HG02588 (cell line): ENCODE measurements at regions not wholly inside any gene's neighbourhood (a gene's known extent, or its start where the extent isn't known, plus 50 kb on each side); places are given as distances from the start of the nearest gene placed in this dataset.
A peak's percentile ranks its signal among the peaks of the same experiment; 100 is the strongest.
"Not testable (repeated sequence)": the region's sequence is repeated elsewhere in the genome, so short reads cannot be mapped to it uniquely, and the experiment has no call there.

Source experiments
- ATAC-seq: cut with Tn5 transposase; IDR thresholded peaks from one replicate; pipeline ENCODE4 v1.9.1; 2021; ENCODE audit warnings: mild to moderate bottlenecking, moderate library complexity; ENCODE audit not compliant: unreplicated experiment

- ATAC-seq = no peak
These were observed 153.6 kb downstream of the HRH4 start for GRCh38 chr18:24613896-24614640.

DNA sequence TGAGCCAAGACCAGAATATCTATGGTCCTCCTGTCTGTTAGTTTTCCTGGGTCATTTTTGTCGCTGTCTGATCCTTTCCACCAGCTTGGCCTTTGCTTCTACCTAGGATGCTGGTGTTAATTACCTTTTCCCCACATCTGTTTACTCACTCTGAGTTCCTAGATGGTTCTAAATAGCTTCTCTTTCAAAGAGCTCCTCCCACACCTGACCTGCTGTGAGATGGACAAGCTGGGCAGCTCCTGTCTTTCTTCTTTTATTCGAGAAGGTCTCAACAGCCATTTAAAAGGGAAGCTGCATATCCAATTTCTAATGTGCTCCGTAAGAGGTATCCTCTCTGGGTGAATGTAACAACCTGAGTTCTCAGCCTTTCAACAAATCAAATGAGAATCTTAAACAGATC lies 156.2 kb downstream of the HRH4 start:
- no peak for ATAC-seq

GRCh38 chr18:24624421-24624820 lies 164.0 kb downstream of the HRH4 start:
- not testable (repeated sequence) for ATAC-seq

DNA sequence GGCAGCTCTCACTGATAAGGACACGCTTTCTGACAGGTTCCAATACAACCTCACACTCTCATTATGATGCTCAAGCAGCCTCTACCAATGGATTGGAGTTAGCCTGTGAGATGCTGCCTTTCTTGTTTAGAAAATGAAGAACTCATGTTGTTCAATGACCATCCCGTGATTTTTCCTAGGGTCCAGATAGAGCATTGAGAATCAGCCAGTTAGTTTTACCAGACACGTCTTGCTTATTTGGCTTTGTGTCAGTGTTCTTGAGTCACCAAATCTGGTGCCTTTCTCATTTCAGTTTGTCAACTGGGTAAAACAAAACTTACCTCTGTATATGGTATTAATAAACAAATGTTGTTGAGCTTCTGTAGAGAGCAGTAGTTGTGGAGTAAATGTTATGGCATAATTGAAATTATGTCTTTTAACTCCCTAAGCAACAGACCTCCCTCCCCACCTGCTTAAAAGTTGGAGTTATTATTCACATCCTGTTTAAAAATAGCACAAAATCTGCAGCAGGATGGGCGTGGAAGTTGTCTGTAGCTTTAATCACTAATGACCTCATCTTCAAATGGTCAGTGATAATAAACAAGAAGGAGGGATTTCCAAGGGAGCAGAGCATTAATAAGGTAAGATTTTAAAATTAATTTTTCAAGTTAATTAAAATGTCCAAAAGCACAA lies 167.3 kb downstream of the HRH4 start:
- ATAC-seq = no peak

- no peak for ATAC-seq
These were observed 167.9 kb downstream of the HRH4 start for GRCh38 chr18:24628326-24628725.

DNA sequence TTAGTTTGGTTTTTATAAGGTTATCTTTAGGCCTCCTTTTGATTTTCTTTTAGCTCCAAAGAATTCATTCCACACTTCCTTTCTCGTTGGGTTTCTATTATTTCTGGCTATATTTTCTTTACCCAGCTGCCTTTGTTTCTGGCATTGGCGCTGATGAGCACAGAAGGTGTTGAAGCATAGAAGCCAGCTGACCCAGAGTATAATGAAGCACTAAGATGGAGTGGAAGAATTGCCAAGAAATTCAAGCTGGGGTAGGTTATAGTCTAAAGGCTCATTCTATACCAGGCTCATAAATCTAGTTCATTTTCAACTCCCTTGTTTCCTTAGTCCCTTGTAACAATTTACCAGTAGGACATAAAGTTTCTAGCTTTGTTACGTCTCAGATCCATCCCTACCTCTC lies 169.5 kb downstream of the HRH4 start:
- ATAC-seq = no peak

DNA sequence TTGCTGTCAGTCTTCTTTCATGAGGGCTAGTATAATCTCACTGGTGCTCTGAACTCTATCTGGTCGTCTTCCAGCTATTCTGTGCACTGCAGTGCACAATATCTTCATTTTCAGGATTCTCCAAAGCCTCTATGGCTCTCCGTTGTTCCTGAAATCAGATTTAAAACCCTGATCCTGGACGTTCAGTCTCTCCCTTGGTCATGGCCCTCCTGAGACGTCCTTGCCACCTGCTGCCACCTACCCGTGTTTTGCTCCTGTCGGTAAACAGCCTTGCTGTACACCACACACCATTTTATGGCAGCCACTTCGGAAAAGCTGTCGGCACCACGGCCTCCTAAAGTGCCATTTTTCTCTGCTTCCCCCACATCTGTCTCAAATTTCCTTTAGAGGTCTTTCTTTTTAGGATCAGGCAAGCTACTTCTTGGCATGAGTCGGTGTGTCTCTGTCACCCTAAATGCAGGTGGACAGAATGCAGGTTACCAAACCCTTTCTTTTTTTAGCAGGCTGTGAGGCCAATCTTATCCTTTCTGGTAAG lies 170.0 kb downstream of the HRH4 start:
- ATAC-seq = no peak

DNA sequence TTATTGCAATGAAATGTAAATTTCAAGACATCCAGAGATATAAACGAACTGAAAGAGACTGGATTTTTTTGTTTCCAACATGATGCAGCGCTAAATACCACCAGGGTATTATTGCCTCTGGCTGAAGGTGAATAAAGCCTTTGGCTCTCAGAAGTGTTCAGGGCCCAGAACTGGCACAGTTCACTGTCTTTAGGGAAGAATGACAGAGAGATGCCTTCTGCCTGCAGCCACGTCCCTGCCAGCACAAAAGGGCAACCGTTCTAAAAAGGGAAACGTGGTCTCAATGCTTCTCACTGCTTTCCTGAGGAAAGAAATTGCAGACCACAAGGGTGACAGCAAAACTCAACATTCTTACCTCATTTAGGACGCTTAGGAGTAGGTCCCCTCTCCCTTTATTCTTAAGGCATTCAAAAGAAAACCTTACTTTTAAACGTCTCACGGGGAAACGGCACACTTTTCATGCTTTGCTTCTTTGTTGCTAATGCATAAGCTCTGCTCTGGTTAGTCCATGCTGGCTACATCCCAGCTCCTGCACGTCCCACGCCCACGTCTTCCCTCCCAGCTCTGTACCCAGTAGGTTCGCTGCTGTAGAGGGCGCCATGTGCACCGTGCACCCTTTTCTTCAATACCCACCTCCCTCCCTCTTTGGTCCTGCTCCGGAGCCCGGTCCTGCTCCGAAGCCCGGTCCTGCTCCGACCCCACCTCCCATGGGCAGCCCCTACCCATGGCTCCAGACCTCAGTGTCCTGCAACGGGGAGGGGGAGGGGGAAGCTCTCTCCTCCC lies 171.0 kb downstream of the HRH4 start:
- no peak for ATAC-seq

- no peak for ATAC-seq
These were observed 171.9 kb downstream of the HRH4 start for GRCh38 chr18:24632158-24632988.

GRCh38 chr18:24633121-24633520 lies 172.7 kb downstream of the HRH4 start:
- ATAC-seq = no peak

DNA sequence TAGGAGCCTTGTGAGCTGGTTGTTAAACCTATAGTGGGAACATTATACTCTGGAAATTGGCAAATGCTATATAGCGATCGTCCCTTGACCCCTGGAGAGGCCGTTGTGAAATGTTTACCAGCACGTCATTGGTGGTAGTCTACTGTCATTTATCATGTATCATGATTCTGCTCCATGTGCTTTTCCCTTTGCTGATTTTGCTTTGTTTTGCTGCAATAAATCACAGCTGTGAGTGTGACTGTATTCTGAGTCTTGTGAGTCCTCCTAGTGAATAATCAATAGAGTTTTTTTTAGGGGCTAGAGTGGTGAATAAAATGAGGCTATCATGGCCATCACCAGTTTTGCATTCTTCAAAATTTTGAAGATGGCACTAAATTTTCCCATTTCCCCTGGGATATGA lies 189.1 kb downstream of the HRH4 start:
- no peak for ATAC-seq

DNA sequence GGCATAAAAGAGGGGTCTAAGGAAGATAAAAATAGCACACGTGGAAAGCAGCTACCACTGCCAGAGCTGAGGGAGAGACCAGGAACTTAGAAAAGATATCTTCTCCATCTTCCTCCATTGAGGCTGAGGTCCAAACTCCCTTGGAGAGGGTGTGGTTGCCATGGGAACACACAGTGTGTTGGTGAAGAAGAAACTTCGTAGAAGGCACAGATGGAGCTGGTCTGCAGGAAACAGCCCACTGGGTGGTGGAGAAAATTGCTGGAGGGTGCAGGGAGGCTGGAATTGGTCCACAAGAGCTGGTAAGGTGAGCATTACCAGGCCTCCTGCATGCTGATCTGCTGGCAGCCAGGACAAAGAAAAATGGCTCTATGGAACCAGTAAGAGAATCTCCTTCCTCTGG lies 191.0 kb downstream of the HRH4 start:
- no peak for ATAC-seq

DNA sequence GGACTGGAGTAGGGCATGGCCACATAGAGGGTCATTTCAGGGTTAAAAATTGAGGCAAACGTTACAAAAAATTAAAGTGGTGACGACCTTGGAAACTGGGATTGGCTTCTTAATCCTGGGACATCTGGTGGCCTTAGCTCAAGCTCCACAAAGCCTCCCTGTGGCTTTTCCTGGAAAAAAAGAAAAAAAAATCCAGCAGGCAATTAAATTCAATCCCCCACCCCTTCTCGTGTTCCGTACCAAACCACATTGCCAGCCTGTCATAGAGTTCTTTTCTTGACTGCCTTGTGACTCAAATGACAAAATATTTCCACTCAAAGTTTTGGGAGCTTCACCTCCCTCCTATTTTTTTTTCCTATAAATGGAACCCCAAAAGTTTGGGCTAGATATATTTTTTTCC lies 195.6 kb downstream of the HRH4 start:
- no peak for ATAC-seq

DNA sequence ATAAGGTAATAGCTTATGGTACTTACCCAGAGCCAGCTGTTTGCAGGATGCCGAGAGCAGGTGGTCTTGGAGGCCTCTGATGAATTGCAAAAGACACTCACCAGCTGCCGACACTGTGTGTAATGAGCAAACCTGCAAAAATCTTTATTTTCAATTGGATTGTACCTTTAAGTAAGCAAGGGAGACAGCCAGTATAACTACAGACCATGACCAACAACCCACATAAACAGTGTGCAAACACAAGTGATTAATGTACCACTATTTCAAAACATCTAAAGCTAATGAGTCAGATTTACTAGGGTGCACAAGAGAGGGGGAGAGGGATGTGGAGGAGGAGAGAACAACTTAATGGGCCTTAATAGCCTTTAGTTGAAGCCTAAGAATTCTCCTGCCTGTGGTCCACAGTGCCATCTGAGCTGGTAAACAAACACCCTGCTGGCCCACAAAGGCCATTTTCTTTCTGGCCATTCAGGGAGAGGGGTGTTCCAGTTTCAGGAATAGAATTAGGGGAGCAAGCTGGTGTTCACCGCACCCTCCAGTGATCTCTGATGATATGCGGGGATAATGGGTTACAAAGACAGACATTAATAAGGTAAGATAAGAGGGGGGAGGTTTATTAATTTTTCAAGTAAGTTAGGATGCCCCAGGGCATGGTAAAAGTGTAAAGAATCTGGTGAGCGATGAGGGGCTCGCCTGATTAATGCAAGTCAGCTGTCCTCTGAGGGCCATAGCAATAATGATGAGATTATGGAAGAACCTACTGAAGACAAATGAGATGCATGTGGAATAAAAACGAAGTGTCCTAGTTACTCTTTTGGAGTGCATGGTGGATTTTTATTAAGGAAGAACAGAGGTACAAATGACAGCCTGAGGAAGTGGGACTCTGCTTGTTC lies 196.4 kb downstream of the HRH4 start:
- no peak for ATAC-seq

GRCh38 chr18:24657444-24657842 lies 197.0 kb downstream of the HRH4 start:
- no peak for ATAC-seq

DNA sequence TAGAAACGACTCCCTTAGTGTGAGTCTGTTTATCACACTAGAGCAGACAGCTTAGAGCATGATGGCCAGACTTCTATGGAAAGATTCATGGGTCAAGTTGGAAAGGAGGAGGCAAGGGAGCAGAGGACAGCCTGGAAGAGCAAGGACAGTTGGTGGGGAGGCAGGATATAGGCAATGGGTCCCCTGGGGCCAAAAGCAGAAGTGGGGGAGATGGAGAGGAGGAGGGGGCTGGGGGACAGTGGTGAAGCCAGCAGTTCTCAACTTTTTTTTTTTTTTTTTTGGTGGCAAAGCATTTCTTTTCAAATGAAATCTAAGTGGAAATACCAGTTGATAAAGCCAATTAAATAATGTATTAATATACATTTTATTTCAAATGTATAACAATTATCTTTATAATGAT lies 197.9 kb downstream of the HRH4 start:
- ATAC-seq = no peak

- ATAC-seq = peak; percentile 70
These were observed 199.6 kb downstream of the HRH4 start for GRCh38 chr18:24659827-24660720.

GRCh38 chr18:24660956-24661355 lies 200.5 kb downstream of the HRH4 start:
- ATAC-seq = no peak

DNA sequence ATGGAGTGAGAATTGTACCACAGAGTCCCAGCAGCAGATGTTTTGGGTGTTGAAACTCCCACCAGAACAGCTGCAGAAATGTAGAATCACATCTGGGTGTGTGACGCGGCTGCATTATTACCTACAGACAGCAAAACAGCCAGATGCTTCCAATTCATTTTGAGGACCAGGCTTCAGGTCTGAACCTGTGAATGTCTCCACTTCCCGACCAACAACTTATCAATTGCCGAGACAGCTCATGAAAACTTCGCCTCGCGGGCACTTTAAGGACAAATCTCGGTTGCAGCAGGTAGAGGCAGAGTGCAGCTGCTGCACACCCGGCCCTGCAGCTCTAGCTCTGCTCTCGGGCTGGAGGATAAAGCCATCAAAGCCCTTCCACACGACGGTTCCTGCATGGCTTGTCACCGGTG lies 202.0 kb downstream of the HRH4 start:
- no peak for ATAC-seq
